DOHH2 (cell line): ENCODE measurements at regions not wholly inside any gene's neighbourhood (a gene's known extent, or its start where the extent isn't known, plus 50 kb on each side); places are given as distances from the start of the nearest gene placed in this dataset.

Source experiments
- H3F3A ChIP-seq: fragments of 200-600 bp; sonication (generic), shearing (Covaris generic); 2 replicates; pipeline ENCODE4 v1.6.0; 2016; ENCODE audit warnings: antibody characterized with exemption, mild to moderate bottlenecking; ENCODE audit not compliant: control insufficient read depth, insufficient read depth
- H3K27ac ChIP-seq: fragments of 200-600 bp; sonication (generic); 2 replicates; pipeline ENCODE4 v1.5.1; 2014; ENCODE audit warnings: low read depth, mild to moderate bottlenecking, low read length, moderate library complexity
- H3K27me3 ChIP-seq: fragments of 200-600 bp; sonication (generic); 2 replicates; pipeline ENCODE4 v1.6.1; 2014; ENCODE audit warnings: mild to moderate bottlenecking, low read length, mixed read lengths; ENCODE audit not compliant: control insufficient read depth
- H3K36me3 ChIP-seq: fragments of 200-600 bp; sonication (generic); 2 replicates; pipeline ENCODE4 v1.6.1; 2014; ENCODE audit warnings: mild to moderate bottlenecking, low read length, moderate library complexity, mixed read lengths; ENCODE audit not compliant: control insufficient read depth
- H3K4me1 ChIP-seq: fragments of 200-600 bp; sonication (generic); 2 replicates; pipeline ENCODE4 v1.6.1; 2014; ENCODE audit warnings: mild to moderate bottlenecking, low read length, mixed read lengths; ENCODE audit not compliant: control insufficient read depth
- H3K4me2 ChIP-seq: fragments of 200-600 bp; sonication (generic); 2 replicates; pipeline ENCODE4 v1.6.0; 2014; ENCODE audit warnings: mild to moderate bottlenecking, low read length, moderate library complexity
- H3K4me3 ChIP-seq: fragments of 200-600 bp; sonication (generic); 2 replicates; pipeline ENCODE4 v1.5.1; 2014; ENCODE audit warnings: mild to moderate bottlenecking, low read length, mixed read lengths
- H3K79me2 ChIP-seq: fragments of 200-600 bp; sonication (generic); 2 replicates; pipeline ENCODE4 v1.6.1; 2014; ENCODE audit warnings: mild to moderate bottlenecking, low read length, mixed read lengths; ENCODE audit not compliant: control insufficient read depth
- H3K9me2 ChIP-seq: fragments of 200-600 bp; sonication (generic); replicated peaks from 2 replicates; pipeline ENCODE4 v1.6.1; 2014; ENCODE audit warnings: mild to moderate bottlenecking, low read length, mixed read lengths; ENCODE audit not compliant: control insufficient read depth
- H3K9me3 ChIP-seq: fragments of 200-600 bp; sonication (generic); 2 replicates; pipeline ENCODE4 v1.6.1; 2014; ENCODE audit warnings: antibody characterized with exemption, low read length, mixed read lengths; ENCODE audit not compliant: control insufficient read depth, insufficient read depth
- H4K20me1 ChIP-seq: fragments of 200-600 bp; sonication (generic); 2 replicates; pipeline ENCODE4 v1.6.0; 2014; ENCODE audit warnings: low read depth, mild to moderate bottlenecking, antibody characterized with exemption, low read length, moderate library complexity; ENCODE audit not compliant: control insufficient read depth, insufficient read depth
- EZH2phosphoT487 ChIP-seq: fragments of 200-600 bp; sonication (generic); IDR thresholded peaks from 2 replicates; pipeline ENCODE4 v1.6.1; 2017; ENCODE audit warnings: borderline replicate concordance, mild to moderate bottlenecking, antibody characterized with exemption, low read length, moderate library complexity, mixed read lengths
- TF ChIP-seq, protein P1 (sequence below): fragments of 200-600 bp; sonication (generic); IDR thresholded peaks from one replicate; pipeline ENCODE4 v1.5.1; 2014; ENCODE audit warnings: antibody characterized with exemption, mild to moderate bottlenecking, low read depth, low read length; ENCODE audit not compliant: poor library complexity, severe bottlenecking

DNA sequence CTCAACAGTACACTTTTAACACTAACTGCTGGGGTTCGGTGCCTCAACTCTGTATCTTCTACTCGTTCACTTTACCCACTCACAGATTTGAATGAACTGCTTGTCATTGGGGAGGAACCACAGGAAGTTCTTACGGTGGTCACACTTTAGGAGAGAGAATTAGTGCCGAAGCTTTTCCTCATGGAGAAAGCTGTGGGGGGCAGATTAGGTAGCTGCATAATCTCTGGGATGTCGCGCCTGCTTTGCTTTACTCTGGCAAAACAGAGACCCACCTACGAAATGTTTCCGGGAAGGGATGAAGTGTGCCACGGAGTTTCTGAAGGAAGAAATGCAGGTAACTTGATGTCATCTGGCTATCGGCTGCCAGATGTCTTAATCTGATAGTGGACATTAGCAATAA lies 949.7 kb upstream of the TENM3 start:
- no peak for TF ChIP-seq EZH2phosphoT487
- TF ChIP-seq, protein P1, sequence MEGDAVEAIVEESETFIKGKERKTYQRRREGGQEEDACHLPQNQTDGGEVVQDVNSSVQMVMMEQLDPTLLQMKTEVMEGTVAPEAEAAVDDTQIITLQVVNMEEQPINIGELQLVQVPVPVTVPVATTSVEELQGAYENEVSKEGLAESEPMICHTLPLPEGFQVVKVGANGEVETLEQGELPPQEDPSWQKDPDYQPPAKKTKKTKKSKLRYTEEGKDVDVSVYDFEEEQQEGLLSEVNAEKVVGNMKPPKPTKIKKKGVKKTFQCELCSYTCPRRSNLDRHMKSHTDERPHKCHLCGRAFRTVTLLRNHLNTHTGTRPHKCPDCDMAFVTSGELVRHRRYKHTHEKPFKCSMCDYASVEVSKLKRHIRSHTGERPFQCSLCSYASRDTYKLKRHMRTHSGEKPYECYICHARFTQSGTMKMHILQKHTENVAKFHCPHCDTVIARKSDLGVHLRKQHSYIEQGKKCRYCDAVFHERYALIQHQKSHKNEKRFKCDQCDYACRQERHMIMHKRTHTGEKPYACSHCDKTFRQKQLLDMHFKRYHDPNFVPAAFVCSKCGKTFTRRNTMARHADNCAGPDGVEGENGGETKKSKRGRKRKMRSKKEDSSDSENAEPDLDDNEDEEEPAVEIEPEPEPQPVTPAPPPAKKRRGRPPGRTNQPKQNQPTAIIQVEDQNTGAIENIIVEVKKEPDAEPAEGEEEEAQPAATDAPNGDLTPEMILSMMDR: no peak
- no peaks in the 10 kb centered on the region for H3K36me3 ChIP-seq

DNA sequence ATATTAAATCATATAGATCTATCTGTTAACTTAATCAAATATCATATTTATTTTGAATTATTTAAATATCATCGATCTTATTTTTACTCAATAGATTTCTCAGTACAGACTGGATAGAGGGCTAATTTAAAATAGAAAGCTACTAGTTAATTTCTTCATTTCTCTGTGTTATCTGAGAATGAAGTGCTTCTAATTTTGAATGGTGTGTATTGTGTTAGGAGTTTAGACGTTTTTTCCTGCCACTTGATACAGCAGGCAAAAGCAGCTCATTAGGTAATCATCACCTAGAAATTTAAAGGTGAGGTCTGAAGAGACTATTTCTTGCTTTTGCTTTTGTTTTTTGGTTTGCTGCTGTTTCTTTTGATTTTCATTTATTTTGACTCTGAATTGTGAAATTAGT lies 948.8 kb upstream of the TENM3 start:
- TF ChIP-seq, protein P1: no peak
- no peak for TF ChIP-seq EZH2phosphoT487
- Histone ChIP-seq H4K20me1 (no peaks in the 10 kb centered on the region), H3K9me3 (no peaks in the 10 kb centered on the region), H3K9me2 (no peaks in the 10 kb centered on the region), H3K4me1 (no peaks in the 10 kb centered on the region), H3K27ac (no peak overlapping the region), H3K27me3 (no peaks in the 10 kb centered on the region), H3F3A (no peaks in the 10 kb centered on the region), H3K36me3 (no peaks in the 10 kb centered on the region), H3K4me2 (no peak overlapping the region), H3K79me2 (no peaks in the 10 kb centered on the region), H3K4me3 (no peak overlapping the region)

More for the DNA sequence above, 949.7 kb upstream of the TENM3 start:
- no peaks in the 10 kb centered on the region for H3K4me1 ChIP-seq
- no peaks in the 10 kb centered on the region for H3F3A ChIP-seq
- no peaks in the 10 kb centered on the region for H3K27me3 ChIP-seq
- no peak overlapping the region for H3K27ac ChIP-seq
- no peak overlapping the region for H3K4me2 ChIP-seq
- no peak overlapping the region for H3K4me3 ChIP-seq
- H3K9me3 ChIP-seq: no peaks in the 10 kb centered on the region
- no peaks in the 10 kb centered on the region for H4K20me1 ChIP-seq
- no peaks in the 10 kb centered on the region for H3K9me2 ChIP-seq
- no peaks in the 10 kb centered on the region for H3K79me2 ChIP-seq

DNA sequence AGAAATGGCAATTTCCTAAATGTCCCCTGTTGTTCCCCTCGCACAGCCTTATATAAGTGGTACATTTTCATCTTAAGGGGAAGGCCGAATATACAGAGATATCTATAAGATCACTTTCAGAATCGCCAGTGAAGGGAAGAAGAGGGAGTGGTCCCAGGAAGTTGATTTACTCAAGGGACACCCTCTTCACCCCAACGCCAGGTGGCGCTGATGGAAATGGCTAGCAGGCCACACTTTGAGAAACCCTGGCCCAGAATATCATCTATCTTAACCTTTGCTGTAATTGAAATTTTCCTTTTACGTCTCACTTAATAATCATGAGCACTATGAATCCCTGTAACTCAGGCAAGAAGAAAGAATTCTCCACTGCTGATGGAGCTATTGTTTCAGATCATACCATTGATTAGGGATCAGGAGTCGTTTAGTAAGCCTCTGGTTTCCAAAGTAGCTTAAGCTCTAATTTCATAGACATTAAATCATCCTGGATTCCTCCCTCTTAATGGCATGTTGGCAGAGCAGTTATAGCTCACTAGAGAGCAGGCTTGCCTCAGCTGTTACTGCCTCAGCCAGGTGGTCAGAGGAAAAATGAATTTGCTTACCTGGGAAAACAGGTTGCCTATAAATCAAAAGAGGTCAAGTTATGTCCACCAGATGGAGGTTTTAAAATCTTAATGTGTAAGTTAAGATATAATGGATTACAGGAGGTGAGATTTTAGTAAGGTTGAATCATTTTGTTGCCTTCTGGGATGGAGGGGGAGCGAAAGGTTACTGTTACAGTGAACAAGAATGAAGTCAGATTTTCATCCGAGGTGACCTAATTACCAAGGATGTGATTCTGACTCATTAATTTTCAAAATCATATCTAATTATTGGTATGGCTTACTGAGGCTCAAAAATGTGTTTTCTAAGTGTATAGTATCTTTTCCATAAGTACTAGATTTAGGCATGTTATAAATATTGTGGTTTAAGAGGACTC lies 941.2 kb upstream of the TENM3 start:
- Histone ChIP-seq H3K4me3 (no peak overlapping the region), H3K27ac (no peak overlapping the region), H3K9me3 (no peaks in the 10 kb centered on the region), H3K9me2 (no peaks in the 10 kb centered on the region), H3K4me1 (no peaks in the 10 kb centered on the region), H3K27me3 (no peaks in the 10 kb centered on the region), H3F3A (no peaks in the 10 kb centered on the region), H4K20me1 (no peaks in the 10 kb centered on the region), H3K79me2 (no peaks in the 10 kb centered on the region), H3K4me2 (no peak overlapping the region), H3K36me3 (no peaks in the 10 kb centered on the region)
- TF ChIP-seq EZH2phosphoT487: no peak
- TF ChIP-seq, protein P1: peak; percentile 77
